GM19035 (cell line): ENCODE measurements at regions not wholly inside any gene's neighbourhood (a gene's known extent, or its start where the extent isn't known, plus 50 kb on each side); places are given as distances from the start of the nearest gene placed in this dataset.
"Not testable (repeated sequence)": the region's sequence is repeated elsewhere in the genome, so short reads cannot be mapped to it uniquely, and the experiment has no call there.

Experiments used
- ATAC-seq: cut with Tn5 transposase; IDR thresholded peaks from one replicate; pipeline ENCODE4 v1.9.1; 2021; ENCODE audit not compliant: unreplicated experiment

DNA sequence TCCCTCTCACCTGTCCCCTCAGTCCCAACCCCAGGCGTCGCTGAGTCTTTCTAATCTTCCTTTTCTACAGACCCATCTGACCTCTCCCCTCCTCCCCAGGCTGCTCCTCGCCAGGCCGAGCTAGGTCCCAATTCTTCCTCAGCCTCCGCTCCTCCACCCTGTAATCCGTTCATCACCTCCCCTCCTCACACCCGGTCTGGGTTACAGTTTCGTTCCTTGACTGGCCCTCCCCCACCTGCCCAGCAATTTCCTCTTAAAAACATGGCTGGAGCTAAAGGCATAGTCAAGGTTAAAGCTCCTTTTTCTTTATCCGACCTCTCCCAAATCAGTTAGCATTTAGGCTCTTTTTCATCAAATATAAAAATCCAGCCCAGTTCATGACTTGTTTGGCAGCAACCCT lies 262.0 kb downstream of the SMARCA2 start:
- not testable (repeated sequence) for ATAC-seq

DNA sequence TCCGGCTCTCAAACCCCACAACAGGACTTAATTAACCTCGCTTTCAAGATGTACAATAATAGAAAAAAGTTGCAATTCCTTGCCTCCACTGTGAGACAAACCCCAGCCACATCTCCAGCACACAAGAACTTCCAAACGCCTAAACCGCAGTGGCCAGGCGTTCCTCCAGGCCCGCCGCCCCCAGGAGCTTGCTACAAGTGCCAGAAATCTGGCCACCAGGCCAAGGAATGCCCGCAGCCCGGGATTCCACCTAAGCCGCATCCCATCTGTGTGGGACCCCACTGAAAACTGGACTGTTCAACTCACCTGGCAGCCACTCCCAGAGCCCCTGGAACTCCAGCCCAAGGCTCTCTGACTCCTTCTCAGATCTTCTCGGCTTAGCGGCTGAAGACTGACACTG lies 262.5 kb downstream of the SMARCA2 start:
- ATAC-seq: not testable (repeated sequence)

DNA sequence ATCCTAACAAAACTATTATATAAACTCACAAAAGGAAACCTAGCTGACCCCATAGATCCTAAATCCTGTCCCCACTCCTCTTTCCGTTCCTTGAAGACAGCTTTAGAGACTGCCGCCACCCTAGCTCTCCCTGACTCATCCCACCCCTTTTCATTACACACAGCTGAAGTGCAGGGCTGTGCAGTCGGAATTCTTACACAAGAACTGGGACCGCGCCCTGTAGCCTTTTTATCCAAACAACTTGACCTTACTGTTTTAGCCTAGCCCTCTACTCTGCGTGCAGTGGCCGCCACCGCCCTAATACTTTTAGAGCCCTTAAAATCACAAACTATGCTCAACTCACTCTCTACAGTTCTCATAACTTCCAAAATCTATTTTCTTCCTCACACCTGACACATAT lies 264.0 kb downstream of the SMARCA2 start:
- ATAC-seq: not testable (repeated sequence)

DNA sequence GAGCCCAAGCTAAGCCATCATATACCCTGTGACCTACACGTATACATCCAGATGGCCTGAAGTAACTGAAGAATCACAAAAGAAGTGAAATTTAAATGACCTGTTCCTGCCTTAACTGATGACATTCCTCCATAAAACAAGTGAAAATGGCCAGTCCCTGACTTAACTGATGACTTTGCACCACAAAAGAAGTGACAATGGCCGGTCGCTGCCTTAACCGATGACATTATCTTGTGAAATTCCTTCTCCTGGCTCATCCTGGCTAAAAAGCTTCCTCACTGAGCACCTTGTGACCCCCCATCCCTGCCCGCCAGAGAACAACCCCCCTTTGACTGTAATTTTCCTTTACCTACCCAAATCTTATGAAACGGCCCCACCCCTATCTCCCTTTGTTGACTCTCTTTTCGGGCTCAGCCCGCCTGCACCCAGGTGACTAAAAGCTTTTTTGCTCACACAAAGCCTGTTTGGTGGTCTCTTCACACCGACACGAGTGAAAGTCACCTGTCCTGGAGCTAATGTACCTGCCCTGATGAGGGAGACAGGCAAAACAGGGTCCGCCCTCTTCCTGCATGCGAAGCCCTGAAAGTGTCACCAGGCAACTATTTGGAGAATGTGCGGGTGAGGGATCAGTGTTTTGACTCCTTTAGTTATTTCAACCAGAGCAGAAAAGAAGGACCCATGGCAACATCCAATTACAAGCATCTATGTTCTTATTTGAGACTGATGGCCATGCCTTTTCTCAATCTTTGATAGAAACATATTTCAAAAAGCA lies 266.1 kb downstream of the SMARCA2 start:
- no peak for ATAC-seq

DNA sequence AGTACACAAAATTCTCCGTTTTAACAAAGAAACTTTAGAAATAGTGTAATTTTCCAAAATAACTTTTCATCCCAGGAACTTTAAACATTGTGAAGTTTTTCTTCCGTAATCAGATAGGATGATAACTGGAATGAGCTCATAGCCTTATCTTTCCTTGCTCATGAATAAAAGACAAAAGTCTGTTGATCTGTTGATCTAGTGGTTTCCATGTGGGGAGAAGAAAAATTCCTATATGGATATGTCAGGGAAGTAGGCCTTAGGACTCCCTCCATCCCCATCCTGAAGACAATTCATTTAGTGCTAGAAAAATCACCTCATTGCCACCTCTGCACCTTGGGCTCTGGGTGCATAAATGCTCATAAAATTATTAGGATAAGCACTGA lies 266.6 kb downstream of the SMARCA2 start:
- ATAC-seq: no peak

DNA sequence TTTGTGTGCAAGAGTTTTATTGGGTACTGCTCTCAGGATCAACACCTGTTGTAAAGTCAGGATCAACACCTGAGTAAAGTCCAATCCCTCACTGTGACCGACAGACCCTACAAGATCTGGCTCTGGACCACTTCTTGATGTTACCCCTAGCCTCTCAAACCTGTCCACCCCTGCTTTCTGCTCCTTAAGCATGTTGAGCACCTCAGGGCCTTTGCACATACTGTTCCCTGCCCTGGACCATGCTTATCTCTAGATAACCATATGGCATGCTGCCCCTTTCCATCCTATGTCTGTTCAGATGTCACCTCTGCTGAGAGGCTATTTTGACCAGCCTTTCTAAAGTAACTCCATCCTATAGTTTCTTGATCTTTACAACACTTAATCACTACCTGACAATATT lies 269.6 kb downstream of the SMARCA2 start:
- ATAC-seq: no peak

DNA sequence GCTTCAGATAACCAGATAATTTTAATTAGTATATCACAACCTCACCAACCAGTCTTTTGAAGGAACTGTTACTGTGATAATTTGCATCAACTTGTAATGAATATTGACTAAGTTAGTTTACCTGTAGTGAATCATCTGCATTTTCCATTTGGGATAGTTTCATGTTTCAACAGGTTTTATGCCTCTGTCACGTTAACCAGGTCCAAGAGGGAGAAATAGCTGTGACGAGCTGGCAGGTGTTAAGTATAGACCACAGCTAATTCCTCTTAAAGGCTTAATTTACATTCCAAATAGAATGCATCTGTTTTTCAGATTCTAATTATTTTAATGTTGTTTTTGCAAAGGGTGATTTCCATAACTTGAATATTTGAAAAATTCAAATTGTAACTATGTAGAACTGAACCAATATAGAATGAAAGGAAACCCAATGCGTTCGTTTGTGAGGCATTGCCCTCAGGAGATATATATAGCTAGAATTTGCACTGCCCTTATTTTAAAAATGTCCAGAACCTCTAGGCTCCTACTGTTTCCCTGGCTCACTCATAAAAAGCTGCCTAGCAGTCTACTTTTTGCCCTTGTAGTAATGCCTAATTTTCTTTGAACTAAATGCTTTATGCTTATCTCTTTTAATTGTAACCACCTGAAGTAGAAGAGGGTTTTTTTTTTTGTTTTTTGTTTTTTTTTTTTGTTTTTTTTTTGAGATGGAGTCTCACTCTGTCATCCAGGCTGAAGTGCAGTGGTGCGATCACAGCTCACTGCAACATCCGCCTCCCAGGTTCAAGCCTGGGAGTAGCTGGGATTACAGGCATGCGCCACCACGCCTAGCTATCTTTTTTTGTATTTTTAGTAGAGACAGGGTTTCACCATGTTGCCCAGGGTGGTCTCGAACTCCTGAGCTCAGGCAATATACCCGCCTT lies 270.5 kb downstream of the SMARCA2 start:
- ATAC-seq: no peak

DNA sequence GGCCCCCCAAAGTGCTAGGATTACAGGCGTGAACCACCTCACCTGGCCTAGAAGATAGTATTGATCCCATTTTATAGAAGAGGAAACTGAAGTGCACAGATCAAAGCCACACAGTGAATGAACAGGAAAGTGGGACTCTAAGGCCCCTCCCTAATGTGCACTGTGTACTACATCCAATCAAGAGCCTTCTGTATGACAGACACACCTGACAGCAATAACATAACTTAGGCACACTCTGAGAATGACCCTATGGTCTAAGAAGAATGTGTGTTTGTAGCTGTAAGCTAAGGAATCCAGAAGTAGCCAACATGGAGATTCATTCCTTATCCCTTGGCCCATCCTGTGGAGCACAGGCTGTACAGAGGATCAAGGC lies 271.2 kb downstream of the SMARCA2 start:
- no peak for ATAC-seq

DNA sequence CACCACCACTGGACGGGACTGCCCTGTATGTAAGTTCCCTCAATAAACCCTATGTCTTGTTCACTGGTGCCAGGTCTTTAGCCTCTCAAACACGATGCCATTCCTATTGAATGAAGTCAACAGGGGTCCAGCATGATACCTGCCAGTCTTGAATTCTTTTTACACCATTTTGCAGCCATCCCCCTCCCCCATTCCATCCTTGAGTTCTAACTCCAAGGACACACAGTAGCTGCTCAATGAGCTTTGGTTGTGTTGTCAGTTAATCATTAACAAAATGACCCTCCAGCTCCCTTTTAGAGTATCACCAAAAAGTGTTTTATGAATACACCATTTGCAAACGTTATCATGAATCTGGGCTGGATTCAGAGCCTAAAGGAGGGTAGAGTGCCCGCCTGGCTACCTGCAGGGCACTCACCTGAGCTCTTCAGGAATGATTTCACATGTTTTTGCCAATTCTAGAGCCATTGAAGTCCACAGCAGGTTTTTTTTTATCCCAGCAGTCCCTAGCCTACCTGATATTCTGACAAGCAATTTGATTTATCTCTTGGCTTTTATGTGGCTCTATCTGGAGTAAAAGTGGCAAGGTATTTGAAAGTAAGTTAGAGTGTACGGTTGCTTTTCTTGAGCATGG lies 271.8 kb downstream of the SMARCA2 start:
- no peak for ATAC-seq

DNA sequence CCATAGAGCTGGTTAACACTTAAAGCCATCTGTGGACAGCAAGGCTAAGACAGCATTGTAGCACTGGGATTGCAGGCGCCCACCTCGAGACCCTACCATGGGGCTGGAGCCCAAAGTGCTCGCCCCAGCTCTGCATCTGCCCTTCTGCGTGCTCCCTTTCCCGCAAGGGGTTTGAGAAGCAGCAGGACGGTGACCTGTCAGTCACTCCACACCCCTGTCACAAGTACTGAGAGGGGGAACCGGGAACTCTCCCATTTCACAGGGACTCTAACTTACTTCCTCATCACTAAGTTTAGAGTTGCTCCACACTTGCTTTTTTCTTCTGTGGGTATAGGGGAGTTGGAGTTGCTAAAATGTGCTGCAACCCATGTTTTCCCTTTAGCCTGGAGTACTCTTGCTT lies 273.2 kb downstream of the SMARCA2 start:
- ATAC-seq: no peak

DNA sequence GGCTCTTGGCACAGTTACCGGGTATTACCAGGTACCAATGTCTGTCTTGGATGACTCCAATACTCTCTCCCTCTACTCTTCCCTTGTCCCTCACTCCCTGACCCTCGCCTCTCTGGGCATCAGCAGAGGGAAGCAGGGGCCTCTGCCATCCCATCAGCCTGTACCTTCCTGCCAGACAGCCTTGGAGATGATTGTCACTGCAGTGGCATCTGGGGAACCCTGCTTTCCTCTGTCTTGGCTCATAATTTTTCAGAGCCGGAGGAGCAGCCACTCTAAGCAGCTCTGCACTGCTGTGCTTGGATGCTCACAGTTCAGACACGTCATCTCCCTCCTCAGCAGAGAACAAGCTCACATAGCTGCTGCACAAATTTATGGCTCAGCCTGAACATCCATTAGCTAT lies 274.1 kb downstream of the SMARCA2 start:
- ATAC-seq: no peak

DNA sequence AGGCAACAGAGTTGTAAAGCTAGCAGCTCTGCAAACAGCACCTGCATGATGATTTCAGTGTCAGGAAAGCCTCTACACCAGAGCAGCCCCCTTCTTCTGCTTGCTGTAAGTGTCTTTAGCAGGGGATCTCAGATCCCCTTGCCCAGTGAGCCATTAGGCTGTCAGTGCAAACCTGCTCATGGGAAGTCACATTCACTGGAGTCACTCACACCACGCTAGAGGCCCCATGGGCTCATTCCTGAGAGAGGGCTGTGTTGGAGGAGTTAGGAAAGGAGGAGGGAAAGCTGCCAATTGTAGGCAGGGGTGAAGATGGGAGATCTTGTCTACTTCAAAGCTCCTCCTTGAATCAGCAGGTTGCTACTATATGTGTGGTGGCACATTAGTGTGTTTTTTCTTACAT lies 275.2 kb downstream of the SMARCA2 start:
- ATAC-seq: no peak

DNA sequence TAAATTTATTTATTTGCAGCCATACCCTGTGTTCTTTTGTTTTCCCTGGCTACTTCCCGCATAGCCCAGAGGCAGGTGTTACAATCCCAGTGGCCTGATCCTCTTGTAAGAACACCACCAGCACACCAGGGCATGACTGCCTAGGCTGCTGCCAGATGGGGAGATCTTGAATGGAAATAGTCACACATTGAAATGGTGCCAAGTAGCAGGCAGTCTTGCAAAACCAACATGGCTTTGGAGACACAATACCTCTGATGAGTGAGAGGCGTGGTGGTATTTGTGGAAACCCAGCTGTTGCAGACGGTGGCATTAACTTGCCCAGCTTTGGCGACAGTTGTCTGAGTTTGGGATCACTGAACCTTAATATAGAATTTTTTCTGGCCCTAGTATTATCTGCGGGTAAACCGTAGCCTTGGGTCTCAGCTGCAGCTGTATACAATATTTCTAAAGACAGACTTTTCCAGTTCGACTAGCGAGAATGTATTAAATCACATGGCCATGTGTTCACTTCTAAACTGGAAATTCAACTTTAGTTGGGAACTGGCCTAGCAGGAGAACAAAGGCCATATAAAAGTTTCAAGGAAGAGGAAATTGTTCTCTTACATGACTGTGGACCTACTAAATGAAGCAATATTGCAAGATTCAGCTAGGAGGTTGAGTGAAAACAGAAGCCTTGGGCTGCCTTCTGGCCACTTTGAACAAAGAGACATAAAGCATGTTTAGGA lies 277.0 kb downstream of the SMARCA2 start:
- no peak for ATAC-seq

DNA sequence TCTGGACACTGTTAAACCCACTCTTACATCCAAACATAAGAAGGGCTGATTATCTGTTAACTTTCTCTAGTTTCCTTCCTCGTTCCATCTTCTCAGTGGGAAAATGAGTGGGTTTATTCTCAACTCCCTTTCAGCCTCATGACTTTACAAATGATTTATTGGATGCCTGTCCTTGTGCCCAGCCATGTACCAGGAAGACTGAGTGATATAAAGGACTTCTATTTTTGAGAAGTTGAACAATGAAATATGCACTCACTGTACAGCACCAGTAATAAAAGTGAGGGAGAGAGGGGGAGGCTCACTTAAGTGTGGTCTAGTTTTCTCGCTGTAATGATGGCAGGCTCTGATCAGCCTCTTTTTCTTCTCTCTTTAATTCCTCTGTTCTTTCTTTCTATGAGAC lies 277.6 kb downstream of the SMARCA2 start:
- no peak for ATAC-seq

DNA sequence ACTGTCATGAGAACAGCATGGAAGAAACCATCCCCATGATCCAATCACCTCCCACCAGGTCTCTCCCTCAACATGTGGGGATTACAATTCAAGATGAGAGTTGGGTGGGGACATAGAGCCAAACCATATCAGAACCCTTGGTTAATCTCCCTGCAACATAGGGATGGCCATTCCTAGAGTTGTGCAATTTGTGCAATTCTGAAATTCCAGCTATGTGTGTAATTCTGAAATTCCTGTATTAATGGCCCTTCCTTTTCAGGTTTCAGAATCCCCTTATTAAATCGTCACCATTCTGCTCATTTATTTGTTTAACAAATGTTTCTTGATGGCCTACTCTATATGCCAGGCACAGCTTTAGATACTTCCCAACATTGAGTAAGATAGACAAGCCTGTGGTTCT lies 282.6 kb downstream of the SMARCA2 start:
- ATAC-seq: no peak

DNA sequence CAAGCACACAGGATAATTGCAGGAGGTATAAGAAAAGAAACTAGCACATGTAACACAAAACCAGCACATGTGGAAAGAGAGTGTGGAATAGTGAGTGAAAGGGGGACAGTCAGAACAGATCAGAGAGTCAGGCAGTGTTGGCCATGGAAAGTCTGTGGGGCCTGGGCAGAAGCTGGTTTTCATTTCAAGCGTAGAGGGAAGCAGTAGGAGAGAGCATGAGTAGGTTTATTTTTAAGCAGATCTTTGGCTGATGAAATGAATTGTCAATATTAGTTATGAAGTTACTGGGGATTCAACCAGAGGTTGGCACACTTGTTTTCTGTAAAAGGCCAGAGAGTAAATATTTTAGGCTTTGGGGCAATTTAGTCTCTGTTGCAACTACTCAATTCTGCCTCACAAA lies 283.1 kb downstream of the SMARCA2 start:
- no peak for ATAC-seq

DNA sequence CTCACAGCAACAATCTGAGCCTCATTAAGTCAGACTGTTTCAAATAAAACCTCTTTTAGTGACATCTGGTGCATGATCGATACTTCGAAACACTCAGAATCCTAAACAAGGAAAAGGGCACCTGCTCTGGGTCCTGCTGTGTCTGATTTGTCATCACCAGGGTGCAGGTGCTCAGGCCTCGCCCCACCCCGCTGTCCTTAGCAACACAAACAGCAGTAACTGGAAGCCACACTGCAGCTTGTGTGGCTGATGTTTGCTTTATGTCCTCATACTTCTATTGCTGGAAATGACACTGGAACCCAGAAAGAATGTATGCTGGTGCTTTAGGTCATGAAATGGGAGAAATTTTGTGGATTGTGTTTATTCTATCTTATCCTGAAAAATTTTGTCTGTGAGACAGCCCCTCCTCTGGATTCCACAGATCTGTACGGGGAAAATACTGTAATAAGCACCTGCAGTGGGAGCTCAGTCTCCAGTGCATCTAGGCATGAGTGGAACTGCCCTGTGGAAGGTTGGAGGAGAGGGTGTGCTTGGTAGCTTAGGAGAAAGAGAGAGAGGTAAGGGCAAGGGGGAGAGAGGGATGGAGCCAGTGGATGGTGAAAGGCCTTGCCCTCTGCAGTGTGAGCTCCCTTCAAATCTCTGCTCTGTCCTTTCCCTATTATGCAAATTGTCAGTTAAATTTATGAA lies 284.2 kb downstream of the SMARCA2 start:
- no peak for ATAC-seq

DNA sequence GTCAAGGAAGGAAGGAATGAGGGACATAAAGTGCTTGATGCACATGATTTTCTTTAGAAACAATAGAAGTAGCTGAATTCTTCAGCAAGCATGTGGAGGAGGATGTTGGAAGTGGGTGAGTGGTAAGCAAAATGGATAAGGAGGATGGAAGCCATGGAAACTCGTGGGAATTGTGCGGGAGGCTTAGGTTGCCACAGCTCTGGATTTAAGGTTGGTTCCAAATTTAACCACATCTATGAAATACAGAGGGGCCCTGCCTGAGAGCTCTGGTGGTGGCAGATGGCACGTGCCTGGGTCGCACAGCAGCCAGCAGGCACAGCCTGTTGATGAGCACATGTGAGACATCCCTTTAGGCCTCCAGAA lies 284.7 kb downstream of the SMARCA2 start:
- ATAC-seq: no peak

DNA sequence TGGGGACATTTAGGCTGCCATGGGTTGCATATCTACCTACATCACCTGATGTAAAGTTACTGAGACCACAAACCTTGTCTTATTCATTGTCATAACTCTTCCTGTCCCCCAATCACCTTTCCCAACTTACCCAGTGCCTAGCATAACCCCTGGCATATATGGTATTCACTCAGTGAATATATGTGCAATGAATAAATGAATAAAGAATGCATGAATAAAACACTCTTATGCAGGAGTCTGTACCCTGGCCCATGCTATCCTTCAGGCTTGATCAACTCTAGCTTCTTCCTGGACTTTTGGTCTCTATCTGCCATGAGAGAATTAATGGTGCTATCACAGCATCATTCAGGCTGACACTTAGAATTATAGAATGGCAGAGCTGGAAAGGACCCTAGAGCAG lies 285.2 kb downstream of the SMARCA2 start:
- no peak for ATAC-seq

DNA sequence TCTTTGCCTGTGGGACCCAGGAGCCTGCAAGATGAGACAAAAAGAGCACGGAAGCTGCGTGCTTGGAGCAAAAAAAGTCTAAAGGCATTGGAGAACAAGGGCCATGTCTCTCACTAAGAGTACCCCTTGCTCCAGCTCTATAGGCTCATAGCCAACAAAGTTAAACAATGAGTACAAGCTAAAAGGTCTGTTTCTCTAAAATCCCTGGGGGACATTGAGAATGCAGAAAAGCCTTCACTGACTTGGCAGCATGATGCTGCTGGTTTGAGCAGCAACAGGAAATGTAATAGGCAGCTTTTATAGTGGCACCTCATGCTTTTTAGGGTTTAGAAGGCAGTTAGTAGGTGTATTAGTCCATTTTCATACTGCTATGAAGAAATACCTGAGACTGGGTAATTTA lies 287.5 kb downstream of the SMARCA2 start:
- ATAC-seq: no peak

DNA sequence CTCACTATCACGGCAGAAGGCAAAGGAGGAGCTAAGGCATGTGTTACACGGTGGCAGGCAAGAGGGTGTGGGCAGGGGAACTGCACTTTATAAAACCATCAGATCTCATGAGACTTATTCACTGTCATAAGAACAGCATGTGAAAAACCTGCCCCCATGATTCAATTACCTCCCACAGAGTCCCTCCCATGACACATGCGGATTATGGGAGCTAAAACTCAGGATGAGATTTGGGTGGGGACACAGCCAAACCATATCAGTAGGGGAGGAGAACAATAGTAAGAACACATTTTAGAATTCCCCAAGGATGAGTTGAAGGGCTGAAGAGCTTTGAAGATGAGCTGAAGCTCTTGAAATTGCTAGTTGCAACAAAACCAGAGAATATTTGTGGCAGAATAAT lies 287.9 kb downstream of the SMARCA2 start:
- no peak for ATAC-seq
